H1 (cell line): ENCODE measurements at regions not wholly inside any gene's neighbourhood (a gene's known extent, or its start where the extent isn't known, plus 50 kb on each side); places are given as distances from the start of the nearest gene placed in this dataset.

Source experiments
- GABPA ChIP-seq: IDR thresholded peaks from 2 replicates; pipeline ENCODE4 v1.6.1; 2011; ENCODE audit warnings: mild to moderate bottlenecking, low read length, moderate library complexity, borderline replicate concordance; ENCODE audit not compliant: insufficient read depth
- JUND ChIP-seq: IDR thresholded peaks from 2 replicates; pipeline ENCODE4 v1.6.1; 2011; ENCODE audit warnings: mild to moderate bottlenecking, improper control_type of control experiment, low read length
- PHF8 ChIP-seq: fragments of 200-600 bp; sonication (generic); conservative IDR thresholded peaks from 2 replicates; pipeline ENCODE4 v1.7.1; 2012; ENCODE audit warnings: low read depth, mild to moderate bottlenecking, inconsistent platforms, low read length, moderate library complexity
- POLR2A ChIP-seq, 2 experiments: IDR thresholded peaks; 1 replicate in 1 of 2; 2 replicates in 1 of 2; pipeline ENCODE4 v1.6.1; 2011; ENCODE audit warnings: low read depth in 2 of 2, low read length in 2 of 2, mild to moderate bottlenecking in 2 of 2; ENCODE audit errors: control extremely low read depth in 1 of 2
- ZNF274 ChIP-seq: IDR thresholded peaks from 2 replicates; pipeline ENCODE4 v1.7.0; 2012; ENCODE audit warnings: low read length, borderline replicate concordance; ENCODE audit errors: extremely low read depth
- TF ChIP-seq, protein P1 (sequence below), 3 experiments: IDR thresholded peaks; 1 replicate in 2 of 3; 2 replicates in 1 of 3; pipeline versions ENCODE4 v1.5.1 to v1.6.1; 2011; ENCODE audit warnings: low read length in 3 of 3, mild to moderate bottlenecking in 3 of 3, inconsistent platforms in 2 of 3, low read depth in 1 of 3, moderate library complexity in 1 of 3; ENCODE audit not compliant: insufficient read depth in 1 of 3; ENCODE audit errors: control extremely low read depth in 1 of 3

DNA sequence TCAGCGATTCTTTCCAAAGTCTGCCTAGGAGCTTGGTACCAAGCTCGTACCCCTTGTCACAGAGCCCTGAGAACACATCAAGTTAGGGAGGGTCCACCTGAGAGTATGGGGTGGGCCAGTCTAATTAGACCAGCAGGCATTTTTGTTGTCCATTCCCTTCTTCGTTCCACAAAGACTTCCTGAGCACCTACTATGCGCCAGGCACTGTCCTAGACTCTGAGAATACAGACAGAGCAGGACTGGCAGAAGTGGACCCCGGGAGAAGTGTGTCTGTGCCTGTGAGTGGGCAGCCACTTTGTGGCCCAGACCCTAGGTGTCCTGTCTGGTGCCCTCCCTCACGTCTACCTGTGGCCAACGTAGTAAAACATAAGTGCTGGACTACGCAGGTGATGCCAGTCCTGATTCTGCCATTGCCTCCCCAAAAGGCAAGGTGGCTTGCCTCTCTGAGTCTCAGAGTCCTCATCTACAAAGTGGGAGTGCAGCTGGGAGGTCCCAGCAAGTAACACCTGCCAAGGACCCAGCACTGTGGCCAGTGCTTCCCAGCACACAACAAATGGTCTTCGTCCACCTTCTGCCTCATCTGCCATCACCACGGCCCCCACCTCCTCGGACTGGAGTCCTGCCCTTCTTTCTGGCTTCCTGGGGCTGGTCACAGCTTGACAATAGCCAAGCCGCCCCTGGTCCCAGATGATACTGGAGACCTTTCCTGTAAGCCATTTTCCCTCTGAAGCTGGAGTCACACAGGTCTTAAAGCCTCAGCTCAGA is 54.3 kb upstream of the DUSP5 start:
- TF ChIP-seq PHF8 (no peak), ZNF274 (no peak), JUND (no peak), GABPA (no peak), POLR2A (IDR thresholded peaks at IDR 0.05; ENCODE audit: control extremely low read depth in 1 of 2, low read depth in 2 of 2, low read length in 2 of 2) (no peak)
- TF ChIP-seq, protein P1, sequence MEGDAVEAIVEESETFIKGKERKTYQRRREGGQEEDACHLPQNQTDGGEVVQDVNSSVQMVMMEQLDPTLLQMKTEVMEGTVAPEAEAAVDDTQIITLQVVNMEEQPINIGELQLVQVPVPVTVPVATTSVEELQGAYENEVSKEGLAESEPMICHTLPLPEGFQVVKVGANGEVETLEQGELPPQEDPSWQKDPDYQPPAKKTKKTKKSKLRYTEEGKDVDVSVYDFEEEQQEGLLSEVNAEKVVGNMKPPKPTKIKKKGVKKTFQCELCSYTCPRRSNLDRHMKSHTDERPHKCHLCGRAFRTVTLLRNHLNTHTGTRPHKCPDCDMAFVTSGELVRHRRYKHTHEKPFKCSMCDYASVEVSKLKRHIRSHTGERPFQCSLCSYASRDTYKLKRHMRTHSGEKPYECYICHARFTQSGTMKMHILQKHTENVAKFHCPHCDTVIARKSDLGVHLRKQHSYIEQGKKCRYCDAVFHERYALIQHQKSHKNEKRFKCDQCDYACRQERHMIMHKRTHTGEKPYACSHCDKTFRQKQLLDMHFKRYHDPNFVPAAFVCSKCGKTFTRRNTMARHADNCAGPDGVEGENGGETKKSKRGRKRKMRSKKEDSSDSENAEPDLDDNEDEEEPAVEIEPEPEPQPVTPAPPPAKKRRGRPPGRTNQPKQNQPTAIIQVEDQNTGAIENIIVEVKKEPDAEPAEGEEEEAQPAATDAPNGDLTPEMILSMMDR (IDR thresholded peaks at IDR 0.05; ENCODE audit: control extremely low read depth in 1 of 3, insufficient read depth in 1 of 3, low read depth in 1 of 3, low read length in 3 of 3): no peak
